Gastrocnemius medialis (tissue), 4 donors: ENCODE measurements at regions not wholly inside any gene's neighbourhood (a gene's known extent, or its start where the extent isn't known, plus 50 kb on each side); places are given as distances from the start of the nearest gene placed in this dataset.

ENCODE experiments used
- ATAC-seq, 2 donors: fragments of 150-250 bp; one replicate each; pipeline ENCODE4 v1.9.1; 2016
- DNase-seq, 2 donors: peaks; one replicate each; pipeline ENCODE4 v3.0.0-alpha.2; 2019
- H3K27ac ChIP-seq, 4 donors: fragments of 200-600 bp; sonication (generic); 1 replicate in 1 of 4; 2 replicates in 3 of 4; pipeline ENCODE4 v1.5.1; 2016 to 2018; ENCODE audit warnings: mild to moderate bottlenecking in 2 of 4, moderate library complexity in 1 of 4
- H3K27me3 ChIP-seq, 3 donors: fragments of 200-600 bp; sonication (generic) in 2 of 3; 1 replicate in 1 of 3; 2 replicates in 2 of 3; pipeline versions ENCODE4 v1.5.1 to v1.6.0; 2016 to 2019; ENCODE audit warnings: mild to moderate bottlenecking in 1 of 3, moderate library complexity in 1 of 3
- H3K36me3 ChIP-seq, 2 donors: fragments of 200-600 bp; sonication (generic) in 1 of 2; one replicate each; pipeline ENCODE4 v1.5.1; 2017 to 2018
- H3K4me1 ChIP-seq, 2 donors: fragments of 200-600 bp; sonication (generic) in 1 of 2; one replicate each; pipeline ENCODE4 v1.5.1; 2016 to 2017; ENCODE audit warnings: mild to moderate bottlenecking in 2 of 2
- H3K4me3 ChIP-seq, 4 donors: fragments of 200-600 bp; sonication (generic) in 3 of 4; 1 replicate in 1 of 4; 2 replicates in 3 of 4; pipeline ENCODE4 v1.5.1; 2016 to 2019; ENCODE audit warnings: mild to moderate bottlenecking in 2 of 4
- H3K9me3 ChIP-seq, 3 donors: fragments of 200-600 bp; sonication (generic) in 2 of 3; 1 replicate in 1 of 3; 2 replicates in 2 of 3; pipeline ENCODE4 v1.5.1; 2016 to 2019
- CTCF ChIP-seq, 5 experiments: fragments of 450-650 bp in 3 of 5; fragments of 200-600 bp in 2 of 5; sonication (generic) in 2 of 5; IDR thresholded peaks in 4 of 5; conservative IDR thresholded peaks in 1 of 5; 1 replicate in 4 of 5; 2 replicates in 1 of 5; pipeline ENCODE4 v1.5.1; 2016 to 2019; ENCODE audit warnings: antibody characterized with exemption in 5 of 5, mild to moderate bottlenecking in 3 of 5, moderate library complexity in 3 of 5
- POLR2A ChIP-seq, 2 donors: fragments of 450-650 bp; IDR thresholded peaks; one replicate each; pipeline ENCODE4 v1.6.1; 2017; ENCODE audit warnings: antibody characterized with exemption in 2 of 2, mild to moderate bottlenecking in 2 of 2, moderate library complexity in 2 of 2
- in situ Hi-C, 4 donors: fragments of 200-750 bp; cut with MboI; loops; one replicate each; pipeline versions ENCODE4 v1.15.0 to v1.8.0; 2017; ENCODE audit warnings: low sequenced_read_pairs in 4 of 4
- intact Hi-C: fragments of 100-400 bp; cut with DNase I; formaldehyde crosslinking; loops from one replicate; pipeline ENCODE4 v1.15.1; 2023; ENCODE audit warnings: low total_unique reads

GRCh38 chr13:53101883-53102282 is 73.3 kb downstream of the OLFM4 start:
- no peaks in the 10 kb centered on the region for H3K4me1 ChIP-seq
- no peak overlapping the region for H3K4me3 ChIP-seq
- no peak overlapping the region for H3K27ac ChIP-seq
- DNase-seq (no peak), ATAC-seq (no peak)
- intact Hi-C loops (no loop called here), in situ Hi-C loops (no loop called here)
- H3K36me3 ChIP-seq = no peaks in the 10 kb centered on the region
- no peaks in the 10 kb centered on the region for H3K9me3 ChIP-seq
- H3K27me3 ChIP-seq = no peaks in the 10 kb centered on the region
- no peak for TF ChIP-seq CTCF (IDR thresholded peaks at IDR 0.05 in 4 of 5, conservative IDR thresholded peaks at IDR 0.05 in 1 of 5)
- no peak for TF ChIP-seq POLR2A (IDR thresholded peaks at IDR 0.05)

- Histone ChIP-seq H3K27ac (no peak overlapping the region), H3K4me1 (no peaks in the 10 kb centered on the region), H3K4me3 (no peak overlapping the region), H3K9me3 (no peaks in the 10 kb centered on the region), H3K27me3 (no peaks in the 10 kb centered on the region), H3K36me3 (no peaks in the 10 kb centered on the region)
- TF ChIP-seq CTCF (IDR thresholded peaks at IDR 0.05 in 4 of 5, conservative IDR thresholded peaks at IDR 0.05 in 1 of 5) (no peak), POLR2A (IDR thresholded peaks at IDR 0.05) (no peak)
- intact Hi-C loops (no loop called here), in situ Hi-C loops (no loop called here)
- DNase-seq (no peak), ATAC-seq (no peak)
Observed at GRCh38 chr13:53104136-53104535, 75.5 kb downstream of the OLFM4 start.

- H3K27me3 ChIP-seq = no peaks in the 10 kb centered on the region
- no peaks in the 10 kb centered on the region for H3K4me1 ChIP-seq
- intact Hi-C loops (no loop called here), in situ Hi-C loops (no loop called here)
- no peak overlapping the region for H3K4me3 ChIP-seq
- no peaks in the 10 kb centered on the region for H3K9me3 ChIP-seq
- DNase-seq (no peak), ATAC-seq (no peak)
- TF ChIP-seq CTCF (IDR thresholded peaks at IDR 0.05 in 4 of 5, conservative IDR thresholded peaks at IDR 0.05 in 1 of 5) (no peak), POLR2A (IDR thresholded peaks at IDR 0.05) (no peak)
- no peaks in the 10 kb centered on the region for H3K36me3 ChIP-seq
- no peak overlapping the region for H3K27ac ChIP-seq
Observed at GRCh38 chr13:53105477-53105876, 76.9 kb downstream of the OLFM4 start.

- Histone ChIP-seq H3K36me3 (no peaks in the 10 kb centered on the region), H3K27ac (no peak overlapping the region), H3K9me3 (no peaks in the 10 kb centered on the region), H3K27me3 (no peaks in the 10 kb centered on the region), H3K4me3 (no peak overlapping the region), H3K4me1 (no peaks in the 10 kb centered on the region)
- TF ChIP-seq CTCF (IDR thresholded peaks at IDR 0.05 in 4 of 5, conservative IDR thresholded peaks at IDR 0.05 in 1 of 5) = no peak
- no peak for TF ChIP-seq POLR2A (IDR thresholded peaks at IDR 0.05)
- intact Hi-C loops (no loop called here), in situ Hi-C loops (no loop called here)
- ATAC-seq = no peak
- DNase-seq = no peak
Observed at GRCh38 chr13:53105890-53106289, 77.3 kb downstream of the OLFM4 start.

- in situ Hi-C loops = no loop called here
- H3K27me3 ChIP-seq = no peaks in the 10 kb centered on the region
- ATAC-seq (no peak), DNase-seq (no peak)
- H3K4me1 ChIP-seq = no peaks in the 10 kb centered on the region
- no peaks in the 10 kb centered on the region for H3K36me3 ChIP-seq
- H3K27ac ChIP-seq = no peak overlapping the region
- no peaks in the 10 kb centered on the region for H3K9me3 ChIP-seq
- intact Hi-C loops = no loop called here
- TF ChIP-seq POLR2A (IDR thresholded peaks at IDR 0.05) = no peak
- TF ChIP-seq CTCF (IDR thresholded peaks at IDR 0.05 in 4 of 5, conservative IDR thresholded peaks at IDR 0.05 in 1 of 5) = no peak
- no peak overlapping the region for H3K4me3 ChIP-seq
Observed at GRCh38 chr13:53110181-53110580, 81.6 kb downstream of the OLFM4 start.
